Bronchial epithelial cell (primary cell): ENCODE measurements at regions not wholly inside any gene's neighbourhood (a gene's known extent, or its start where the extent isn't known, plus 50 kb on each side); places are given as distances from the start of the nearest gene placed in this dataset.

Experiments
- DNase-seq: peaks from one replicate; pipeline ENCODE4 v3.0.0-alpha.2; 2010; ENCODE audit warnings: low read depth
- FAIRE-seq: peaks from 2 replicates; lab custom pipeline; 2011; peaks lifted over from hg19 to GRCh38; lab: Jason Lieb, UNC
- H3K27me3 ChIP-seq: 2 replicates; pipeline ENCODE4 v1.5.1; 2011; ENCODE audit warnings: low read length; ENCODE audit not compliant: control insufficient read depth, insufficient read depth
- H3K36me3 ChIP-seq: 2 replicates; pipeline ENCODE4 v1.5.1; 2011; ENCODE audit warnings: low read length; ENCODE audit not compliant: control insufficient read depth, insufficient read depth
- H3K4me3 ChIP-seq: 2 replicates; pipeline ENCODE4 v1.5.1; 2011; ENCODE audit warnings: mild to moderate bottlenecking, low read depth, low read length, control low read depth
- CTCF ChIP-seq: IDR thresholded peaks from 2 replicates; pipeline ENCODE4 v1.5.1; 2011; ENCODE audit warnings: mild to moderate bottlenecking, moderate library complexity, low read length, control low read depth, inconsistent platforms; ENCODE audit not compliant: insufficient read depth, severe bottlenecking

- no peaks in the 10 kb centered on the region for H3K27me3 ChIP-seq
- H3K4me3 ChIP-seq, result no peak overlapping the region
- DNase-seq (no peak), FAIRE-seq (no peak)
- no peaks in the 10 kb centered on the region for H3K36me3 ChIP-seq
- no peak for TF ChIP-seq CTCF
These were observed 192.7 kb downstream of the ZNF621 start for GRCh38 chr3:40717471-40717870.

- Histone ChIP-seq H3K27me3 (no peaks in the 10 kb centered on the region), H3K36me3 (no peaks in the 10 kb centered on the region), H3K4me3 (no peak overlapping the region)
- no peak for FAIRE-seq
- DNase-seq, result peak; percentile 87
- no peak for TF ChIP-seq CTCF
These were observed 193.4 kb downstream of the ZNF621 start for GRCh38 chr3:40718209-40718608.

- no peak overlapping the region for H3K4me3 ChIP-seq
- H3K27me3 ChIP-seq, result no peaks in the 10 kb centered on the region
- no peaks in the 10 kb centered on the region for H3K36me3 ChIP-seq
- TF ChIP-seq CTCF, result no peak
- DNase-seq (no peak), FAIRE-seq (no peak)
These were observed 193.9 kb downstream of the ZNF621 start for GRCh38 chr3:40718681-40719080.

GRCh38 chr3:40719660-40720287 is 195.0 kb downstream of the ZNF621 start:
- peak; percentile 52 for DNase-seq
- FAIRE-seq, result no peak
- H3K27me3 ChIP-seq, result no peaks in the 10 kb centered on the region
- peak; percentile 70 for TF ChIP-seq CTCF
- H3K4me3 ChIP-seq, result no peak overlapping the region
- H3K36me3 ChIP-seq, result no peaks in the 10 kb centered on the region

- H3K27me3 ChIP-seq, result no peaks in the 10 kb centered on the region
- no peaks in the 10 kb centered on the region for H3K36me3 ChIP-seq
- FAIRE-seq (no peak), DNase-seq (no peak)
- H3K4me3 ChIP-seq, result no peak overlapping the region
- no peak for TF ChIP-seq CTCF
These were observed 195.6 kb downstream of the ZNF621 start for GRCh38 chr3:40720341-40720740.

GRCh38 chr3:40720863-40721262 is 196.1 kb downstream of the ZNF621 start:
- Histone ChIP-seq H3K36me3 (no peaks in the 10 kb centered on the region), H3K4me3 (no peak overlapping the region), H3K27me3 (no peaks in the 10 kb centered on the region)
- TF ChIP-seq CTCF, result no peak
- DNase-seq (no peak), FAIRE-seq (no peak)
